EH (cell line): ENCODE measurements at regions not wholly inside any gene's neighbourhood (a gene's known extent, or its start where the extent isn't known, plus 50 kb on each side); places are given as distances from the start of the nearest gene placed in this dataset.
"Not testable (repeated sequence)": the region's sequence is repeated elsewhere in the genome, so short reads cannot be mapped to it uniquely, and the experiment has no call there.

Source experiments
- DNase-seq: peaks from one replicate; pipeline ENCODE4 v3.0.0-alpha.2; 2015; ENCODE audit warnings: low read depth

DNA sequence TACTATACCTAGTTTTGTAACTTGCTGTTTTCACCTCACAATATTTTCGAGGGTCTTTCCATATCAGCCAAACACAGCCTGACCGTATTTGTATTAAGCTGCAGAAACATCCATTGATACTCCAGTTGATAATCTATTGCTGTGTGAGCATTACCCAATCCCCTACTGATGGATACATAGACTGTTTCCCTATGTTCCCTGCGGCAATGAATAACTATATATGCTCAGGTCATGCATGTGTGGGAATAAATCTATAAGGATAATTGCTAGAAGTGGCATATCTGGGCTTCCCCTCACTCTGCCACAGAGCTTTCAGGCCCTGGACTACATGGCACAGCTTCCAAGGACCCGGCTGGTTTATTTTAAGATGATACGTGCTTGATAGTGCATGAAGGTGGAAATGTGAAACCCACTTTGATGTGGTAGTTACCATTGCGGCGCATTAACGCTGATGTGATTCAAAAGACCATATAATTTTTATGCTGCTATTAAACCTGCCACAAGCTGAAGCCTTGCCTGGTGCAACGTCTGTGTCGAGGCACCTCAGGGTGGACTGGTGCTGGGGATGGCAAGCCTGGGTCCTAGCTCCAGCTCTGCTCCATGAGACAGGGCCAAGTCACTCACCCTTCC lies 81.4 kb upstream of the KCNK12 start:
- DNase-seq, result no peak

DNA sequence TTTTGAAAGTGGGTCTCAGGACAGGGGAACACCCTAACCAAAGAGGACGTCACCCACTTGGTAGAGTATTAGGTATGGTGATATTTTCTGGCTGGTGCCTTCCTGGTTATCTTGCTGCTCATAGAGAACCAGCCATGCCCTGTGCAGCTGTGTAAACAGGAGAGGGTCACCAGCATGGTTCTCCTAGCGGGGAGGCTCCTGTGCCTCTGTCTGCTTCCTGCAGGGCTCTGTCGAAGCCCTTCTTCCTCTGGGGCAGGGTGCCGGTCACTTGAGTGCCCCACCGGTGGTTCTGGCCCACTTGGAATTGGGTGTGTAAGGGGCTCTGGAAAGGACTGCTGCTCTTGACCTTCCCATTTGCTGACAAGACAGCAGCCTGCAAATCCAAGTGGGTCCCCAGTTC lies 80.5 kb upstream of the KCNK12 start:
- no peak for DNase-seq

DNA sequence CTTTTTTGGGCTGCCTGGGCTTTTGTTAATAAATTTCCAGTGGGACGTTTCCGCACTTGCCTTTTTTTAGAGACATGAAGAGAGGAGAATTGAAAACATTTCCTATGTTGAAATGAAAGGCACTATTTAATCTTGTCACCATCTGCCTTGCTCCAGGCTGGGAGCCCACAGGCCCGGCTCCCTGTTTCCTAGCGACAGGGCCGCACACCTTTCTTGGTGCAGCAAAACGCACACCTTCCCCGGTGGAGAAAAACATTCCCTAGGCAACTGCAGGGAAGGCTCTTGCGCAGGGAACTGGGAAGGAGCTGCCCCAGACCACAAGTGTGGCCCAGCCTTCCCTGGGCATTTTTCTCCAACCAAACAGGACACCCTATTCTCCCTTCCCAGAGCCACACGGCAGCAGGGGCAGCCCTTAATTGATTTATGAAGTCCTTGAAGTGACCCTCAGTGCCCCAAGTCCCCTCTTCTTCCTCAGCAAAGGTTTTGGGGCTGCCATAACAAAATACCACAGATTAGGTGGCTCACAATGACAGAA lies 79.3 kb upstream of the KCNK12 start:
- DNase-seq, result no peak

DNA sequence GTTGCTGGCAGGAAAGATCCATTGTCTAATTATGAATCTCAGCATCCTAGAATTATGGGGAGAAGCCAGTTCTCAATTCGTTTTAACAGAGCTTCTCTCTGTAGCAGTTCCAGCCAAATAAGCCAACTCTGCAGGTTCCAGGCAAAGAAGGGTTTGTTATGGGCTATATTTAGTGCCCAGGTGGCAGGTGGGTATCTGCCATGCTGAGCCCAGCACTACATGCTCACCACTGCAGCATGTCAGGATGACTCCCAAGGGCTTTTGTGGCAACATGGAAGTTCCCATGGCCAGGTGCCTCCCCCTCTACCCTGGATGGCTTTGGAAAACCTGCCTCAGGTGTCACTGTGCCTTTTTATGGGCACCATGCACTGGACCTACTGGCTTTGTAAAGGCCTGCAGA lies 74.5 kb upstream of the KCNK12 start:
- no peak for DNase-seq

DNA sequence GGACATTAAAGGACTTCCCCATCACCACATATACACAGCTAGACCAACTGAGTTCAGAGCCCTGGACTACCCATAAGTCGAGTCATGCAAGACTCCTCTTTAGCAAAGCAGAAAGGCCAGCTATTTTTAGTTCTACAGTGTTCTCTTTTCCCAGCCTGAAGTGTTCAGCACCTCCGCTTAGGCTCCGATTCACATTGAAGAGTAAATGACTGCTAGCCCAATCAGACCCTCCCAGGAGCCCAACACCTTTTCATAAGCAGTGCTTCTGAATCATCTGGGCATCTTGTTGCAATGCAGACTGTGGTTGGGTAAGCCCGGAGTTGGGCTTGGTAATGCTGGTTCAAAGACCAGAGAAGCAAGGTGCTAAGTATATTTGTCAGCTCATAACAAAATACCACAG lies 73.6 kb upstream of the KCNK12 start:
- no peak for DNase-seq

DNA sequence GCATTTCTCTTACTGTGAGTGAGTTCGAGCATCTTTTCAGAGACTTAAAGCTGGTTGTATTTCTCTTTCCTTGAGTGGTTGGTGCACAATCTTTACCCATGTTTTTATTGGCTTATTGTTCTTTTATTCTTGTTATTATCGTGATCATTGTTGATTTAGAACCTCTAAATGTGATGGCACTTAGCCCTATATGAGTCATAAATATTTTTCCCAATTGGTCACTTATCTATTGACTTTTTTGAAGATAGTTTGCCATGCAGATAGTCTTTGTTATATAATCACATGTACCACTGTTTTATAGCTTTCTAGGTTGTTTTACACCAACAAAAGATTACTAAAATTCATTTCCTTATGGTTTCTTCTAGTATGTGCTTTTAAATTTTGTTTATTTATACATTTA lies 70.6 kb upstream of the KCNK12 start:
- DNase-seq, result no peak

DNA sequence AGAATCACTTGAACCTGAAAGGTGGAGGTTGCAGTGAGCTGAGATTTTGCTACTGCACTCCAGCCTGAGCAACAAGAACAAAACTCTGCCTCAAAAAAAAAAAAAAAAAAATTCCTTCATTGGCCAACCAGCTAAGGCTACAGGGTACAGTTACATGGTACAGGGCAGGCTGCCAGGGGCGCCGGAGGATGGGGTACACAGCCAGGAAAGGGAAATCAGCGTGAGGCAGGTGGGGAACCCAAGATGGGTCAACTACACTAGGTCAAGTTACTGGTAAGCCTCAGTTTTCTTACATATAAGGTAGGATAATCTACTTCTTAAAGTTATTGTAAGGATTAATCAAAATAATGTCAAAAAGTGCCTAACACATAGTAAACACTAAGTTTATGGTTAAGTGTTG lies 69.6 kb upstream of the KCNK12 start:
- DNase-seq, result no peak

DNA sequence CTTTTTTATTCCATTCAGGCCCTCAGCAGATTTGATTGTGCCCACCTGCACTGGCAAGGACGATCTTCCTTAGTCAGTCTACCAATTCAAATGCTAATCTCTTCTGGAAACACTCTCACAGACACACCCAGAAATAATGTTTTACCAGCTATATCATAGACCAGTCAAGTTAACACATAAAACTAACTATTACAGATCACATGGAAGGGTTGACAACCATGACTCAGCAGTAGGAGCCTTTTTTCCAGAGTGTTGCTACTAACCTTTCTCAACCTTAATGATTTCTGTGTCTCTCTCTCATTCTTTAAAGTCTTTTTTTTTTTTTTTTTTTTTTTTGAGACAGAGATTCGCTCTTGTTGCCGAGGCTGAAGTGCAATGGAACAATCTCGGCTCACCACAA lies 68.7 kb upstream of the KCNK12 start:
- peak; percentile 9 for DNase-seq

DNA sequence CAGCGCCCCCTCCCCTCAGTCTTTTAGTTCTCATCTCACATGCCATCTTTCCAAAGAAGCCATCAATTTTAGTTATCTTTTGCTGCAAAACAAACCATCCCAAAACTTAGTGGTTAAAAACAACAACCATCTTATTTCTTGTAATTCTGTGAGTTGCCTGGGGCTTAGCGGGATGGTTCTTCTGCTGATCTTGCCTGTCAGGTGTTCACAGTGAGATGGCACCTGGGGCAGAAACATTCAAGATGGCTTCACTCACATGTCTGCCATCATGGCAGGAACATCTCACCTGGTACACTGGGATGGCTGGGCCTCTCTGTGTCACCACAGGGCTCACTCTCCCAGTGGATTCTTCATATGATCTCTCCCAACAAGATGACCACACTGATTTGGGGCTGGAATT lies 67.6 kb upstream of the KCNK12 start:
- DNase-seq, result no peak

DNA sequence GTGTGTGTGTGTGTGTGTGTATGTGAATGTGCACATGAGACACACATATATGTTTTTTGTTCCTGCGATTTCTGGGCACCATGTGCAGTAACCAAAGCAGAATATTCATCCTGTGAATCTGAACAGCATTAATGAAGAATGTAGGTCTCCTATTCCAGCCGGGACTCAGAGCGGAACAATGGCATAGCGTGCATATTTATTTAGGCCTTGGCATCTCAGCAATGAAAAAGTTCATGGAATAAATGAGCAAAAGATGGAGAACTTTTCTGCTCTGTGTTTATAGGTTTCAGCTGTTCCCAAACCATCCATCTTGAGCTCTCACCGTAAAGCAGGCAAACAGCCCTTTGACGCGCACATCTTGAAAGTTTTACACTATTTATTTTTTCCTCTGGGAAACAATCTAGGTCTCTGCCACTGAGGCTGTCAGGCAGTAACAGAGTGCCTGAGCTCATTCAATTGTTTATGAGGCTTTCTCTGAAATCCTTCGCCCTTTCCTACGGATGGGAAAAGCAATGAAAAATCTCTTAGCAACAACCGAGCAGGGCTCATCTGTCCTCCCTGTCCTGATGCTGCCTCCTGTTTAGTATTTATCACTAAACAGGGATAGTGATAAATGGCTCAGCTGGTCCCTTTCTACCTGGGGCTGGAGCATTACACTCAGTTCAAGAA lies 65.9 kb upstream of the KCNK12 start:
- peak; percentile 29 for DNase-seq

DNA sequence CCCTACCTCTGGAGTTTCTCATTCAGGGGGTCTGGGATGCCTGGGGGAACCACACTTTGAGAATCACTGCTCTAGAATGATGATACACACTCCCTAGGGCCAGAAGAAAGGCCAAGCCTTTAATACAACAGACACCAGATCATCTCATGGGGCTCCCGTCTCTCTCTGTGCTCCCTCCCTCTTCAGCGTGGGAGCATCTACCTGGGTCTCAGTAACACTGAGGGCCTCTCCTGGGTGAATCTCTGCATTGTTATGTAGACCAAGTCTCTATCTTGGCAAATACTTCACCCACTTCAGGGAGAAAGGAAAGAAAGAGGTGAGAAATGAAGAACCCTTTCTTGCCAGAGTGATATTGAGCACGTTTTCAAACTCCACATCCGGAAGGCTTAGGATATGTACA lies 65.4 kb upstream of the KCNK12 start:
- DNase-seq, result no peak

DNA sequence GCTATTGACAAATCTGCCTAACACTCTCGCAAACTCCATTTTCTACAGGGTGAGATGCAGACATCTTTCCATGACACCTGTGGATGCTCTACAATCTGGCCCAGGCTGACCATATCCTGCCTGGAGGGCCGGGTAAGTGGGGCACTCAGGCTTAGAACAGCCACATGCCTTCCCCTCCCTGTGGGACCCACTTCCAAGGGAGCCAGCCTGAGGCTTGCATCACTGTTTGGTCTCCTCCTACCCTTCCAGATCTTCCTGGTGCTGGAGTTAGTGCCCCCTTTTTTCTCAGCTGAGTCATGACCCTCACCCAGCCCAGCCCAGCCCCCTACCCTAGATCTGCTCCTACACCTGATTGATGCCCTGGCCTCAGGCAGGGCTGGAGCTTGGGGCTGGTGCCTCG lies 62.0 kb upstream of the KCNK12 start:
- no peak for DNase-seq

DNA sequence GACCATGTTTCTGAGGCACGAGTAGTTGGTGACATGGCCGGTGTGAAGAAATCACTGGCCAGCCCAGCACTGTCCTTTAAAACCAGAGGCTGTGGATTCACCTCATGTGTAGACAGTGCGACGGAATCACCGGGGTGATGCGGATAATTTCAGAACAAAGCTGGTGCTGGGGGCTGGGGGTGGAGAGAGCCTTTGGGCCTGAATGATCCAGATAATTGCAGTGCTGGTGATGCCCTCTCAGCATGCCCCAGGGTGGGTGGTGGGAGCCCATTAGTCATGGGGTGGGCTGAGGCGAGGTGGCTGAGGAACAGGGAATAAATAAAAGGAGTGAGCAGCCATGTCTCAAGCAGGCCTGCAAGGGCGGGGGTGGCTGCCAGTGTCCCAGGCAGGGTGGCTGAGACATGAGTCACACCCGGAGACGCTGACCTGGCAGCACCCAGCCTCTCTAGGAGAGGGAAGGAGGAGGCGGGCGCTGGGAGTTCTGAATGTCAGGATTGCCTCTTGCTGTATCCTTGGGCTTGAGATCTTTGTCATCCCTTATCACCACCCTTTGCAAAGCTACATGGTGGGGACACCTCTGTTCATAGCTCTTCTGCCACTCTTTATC lies 61.1 kb upstream of the KCNK12 start:
- peak; percentile 88 for DNase-seq

DNA sequence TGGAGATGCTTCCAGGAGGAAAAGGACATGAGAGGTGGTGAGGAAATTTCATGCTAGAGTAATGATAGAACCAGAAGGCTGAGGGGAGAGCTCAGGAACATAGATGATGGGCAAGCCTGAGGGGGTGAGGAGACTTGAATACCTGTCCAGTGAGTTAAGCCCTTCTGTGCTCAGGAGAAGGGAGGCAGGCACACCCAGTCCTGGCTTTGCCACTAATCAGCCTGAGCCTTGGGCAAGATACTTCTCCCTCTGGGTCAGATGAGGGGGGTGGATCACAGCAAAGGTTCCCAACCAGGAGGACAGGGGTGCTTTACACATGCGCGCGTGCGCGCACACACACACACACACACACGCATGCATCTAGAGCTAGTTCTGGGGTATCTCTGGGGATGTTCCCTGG lies 60.5 kb upstream of the KCNK12 start:
- DNase-seq, result no peak

DNA sequence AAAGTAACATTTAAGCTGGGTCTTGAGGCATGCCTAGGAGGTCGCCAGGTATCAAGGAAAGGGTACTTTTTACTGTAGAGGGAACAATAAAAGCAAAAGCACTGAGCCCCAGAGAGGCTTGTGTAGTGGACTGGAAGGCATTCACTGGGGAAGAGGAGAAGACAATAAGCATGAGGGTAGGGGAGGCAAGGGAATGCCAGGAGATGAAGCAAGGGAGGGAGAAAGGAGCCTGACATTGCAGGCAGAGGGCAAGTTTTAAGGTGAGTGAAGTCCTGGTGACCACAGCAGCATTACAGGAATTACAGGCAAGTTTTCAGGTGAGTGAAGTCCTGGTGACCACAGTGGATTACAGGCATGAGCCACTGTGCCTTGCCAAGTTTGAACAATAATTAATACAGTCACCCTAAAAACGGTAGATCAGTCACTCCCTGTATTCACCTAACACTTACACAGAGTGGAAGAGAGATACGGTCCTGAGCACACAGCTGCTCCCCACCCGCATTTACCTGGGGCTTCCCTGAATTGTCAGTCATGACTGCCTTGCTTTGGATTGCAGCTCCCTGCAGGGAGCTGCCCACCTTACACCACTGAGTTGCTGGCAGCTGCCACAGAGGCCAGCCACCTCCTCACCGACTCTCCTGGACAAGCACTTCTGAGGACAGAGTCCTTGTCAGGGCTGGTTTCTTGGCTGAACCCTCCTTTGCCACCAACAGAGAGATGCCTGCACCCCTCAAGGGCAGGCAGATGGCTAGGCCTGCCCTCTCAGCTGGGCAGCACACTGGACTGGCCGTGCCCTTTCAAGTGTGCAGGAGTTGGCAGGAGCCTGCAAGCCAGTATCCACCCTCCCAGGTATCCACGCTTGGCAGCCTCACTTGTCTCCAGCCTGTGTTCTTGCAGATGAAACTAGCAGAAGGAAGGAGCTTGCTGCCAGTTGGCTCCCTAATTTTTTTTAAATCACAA lies 59.0 kb upstream of the KCNK12 start:
- DNase-seq, result no peak

DNA sequence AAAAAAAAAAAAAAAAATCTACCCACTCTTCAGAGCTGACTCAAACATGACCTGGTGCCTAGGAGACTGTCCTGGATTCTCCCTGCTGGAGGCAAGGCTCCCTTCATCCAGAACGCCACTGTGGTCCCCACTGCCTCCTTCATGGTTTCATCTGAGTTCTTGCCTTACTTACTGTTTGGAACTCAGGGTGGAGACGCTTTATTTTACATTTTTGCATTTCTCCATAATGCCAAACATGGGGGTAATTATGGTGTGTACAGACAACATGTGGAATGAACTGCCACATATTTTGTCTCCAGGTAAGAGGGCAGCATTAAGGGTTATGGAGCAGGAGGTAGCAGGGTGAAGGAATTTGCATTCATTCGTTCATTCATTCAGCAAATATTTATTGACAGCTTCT lies 58.1 kb upstream of the KCNK12 start:
- DNase-seq, result no peak

DNA sequence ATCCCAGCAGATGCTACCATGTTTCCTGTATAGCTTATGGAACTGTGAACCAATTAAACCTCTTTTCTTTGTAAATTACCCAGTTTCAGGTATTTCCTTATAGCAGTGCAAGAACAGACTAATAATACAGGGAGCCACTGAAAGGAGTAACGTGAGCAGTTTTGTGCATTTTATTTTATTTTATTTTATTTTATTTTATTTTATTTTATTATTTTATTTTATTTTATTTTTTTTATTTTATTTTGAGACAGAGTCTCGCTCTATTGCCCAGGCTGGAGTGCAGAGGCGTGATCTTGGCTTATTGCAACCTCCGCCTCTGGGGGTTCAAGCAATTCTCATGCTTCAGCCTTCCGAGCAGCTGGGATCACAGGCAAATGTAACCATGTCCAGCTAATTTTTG lies 55.9 kb upstream of the KCNK12 start:
- no peak for DNase-seq

DNA sequence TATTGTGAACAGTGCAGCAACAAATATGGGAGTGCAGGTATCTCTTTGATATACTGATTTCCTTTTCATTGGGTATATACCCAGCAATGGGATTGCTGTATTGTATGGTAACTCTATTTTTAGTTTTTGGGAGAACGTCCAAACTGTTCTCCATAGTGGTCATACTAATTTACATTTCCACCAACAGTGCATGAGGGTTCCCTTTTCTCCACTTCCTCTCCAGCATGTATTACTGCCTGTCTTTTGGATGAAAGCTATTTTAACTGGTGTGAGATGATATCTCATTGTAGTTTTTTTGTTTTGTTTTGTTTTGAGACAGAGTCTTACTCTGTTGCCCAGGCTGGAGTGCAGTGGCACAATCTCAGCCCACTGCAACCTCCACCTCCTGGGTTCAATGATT lies 52.4 kb upstream of the KCNK12 start:
- DNase-seq, result not testable (repeated sequence)

DNA sequence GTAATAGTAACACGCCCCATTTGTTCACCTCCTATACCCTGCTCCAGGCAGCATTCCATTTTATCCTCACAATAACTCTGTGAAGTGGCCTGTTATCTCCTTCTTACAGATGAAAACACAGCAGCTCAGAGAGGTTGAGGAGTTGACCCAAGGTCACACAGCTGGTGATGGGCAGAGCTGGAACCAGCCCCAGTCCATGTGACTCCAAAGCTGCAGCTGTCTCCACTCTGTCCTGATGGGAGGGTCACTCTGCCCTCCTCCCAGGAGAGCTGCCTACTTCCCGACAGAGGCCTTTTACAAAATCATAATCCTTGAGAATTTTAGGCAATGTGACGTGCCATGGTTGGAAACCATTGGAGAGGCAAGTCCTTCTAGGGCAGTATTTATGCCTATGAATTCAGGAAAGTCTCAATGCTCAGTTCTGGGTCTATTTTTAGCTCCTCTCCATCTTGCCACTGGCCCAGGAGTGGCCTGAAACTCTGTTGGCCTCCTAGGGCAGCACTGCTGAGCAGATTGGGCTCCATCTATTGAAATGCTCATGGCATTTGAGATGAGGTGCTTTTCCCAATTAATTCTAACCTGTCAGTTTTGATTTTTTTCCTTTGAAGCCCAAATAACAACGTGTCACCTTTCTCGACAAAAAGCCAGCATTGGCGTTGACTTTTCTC lies 50.1 kb upstream of the KCNK12 start:
- no peak for DNase-seq
